ENCODE measurements at regions not wholly inside any gene's neighbourhood (a gene's known extent, or its start where the extent isn't known, plus 50 kb on each side); places are given as distances from the start of the nearest gene placed in this dataset.
"Not testable (repeated sequence)": the region's sequence is repeated elsewhere in the genome, so short reads cannot be mapped to it uniquely, and the experiment has no call there.

- H3K4me1 ChIP-seq, result no peaks in the 10 kb centered on the region
- no peaks in the 10 kb centered on the region for H3K27me3 ChIP-seq
- no peak overlapping the region for H3K4me3 ChIP-seq
- no peak for TF ChIP-seq POLR2A (IDR thresholded peaks at IDR 0.05)
- TF ChIP-seq, protein P1, sequence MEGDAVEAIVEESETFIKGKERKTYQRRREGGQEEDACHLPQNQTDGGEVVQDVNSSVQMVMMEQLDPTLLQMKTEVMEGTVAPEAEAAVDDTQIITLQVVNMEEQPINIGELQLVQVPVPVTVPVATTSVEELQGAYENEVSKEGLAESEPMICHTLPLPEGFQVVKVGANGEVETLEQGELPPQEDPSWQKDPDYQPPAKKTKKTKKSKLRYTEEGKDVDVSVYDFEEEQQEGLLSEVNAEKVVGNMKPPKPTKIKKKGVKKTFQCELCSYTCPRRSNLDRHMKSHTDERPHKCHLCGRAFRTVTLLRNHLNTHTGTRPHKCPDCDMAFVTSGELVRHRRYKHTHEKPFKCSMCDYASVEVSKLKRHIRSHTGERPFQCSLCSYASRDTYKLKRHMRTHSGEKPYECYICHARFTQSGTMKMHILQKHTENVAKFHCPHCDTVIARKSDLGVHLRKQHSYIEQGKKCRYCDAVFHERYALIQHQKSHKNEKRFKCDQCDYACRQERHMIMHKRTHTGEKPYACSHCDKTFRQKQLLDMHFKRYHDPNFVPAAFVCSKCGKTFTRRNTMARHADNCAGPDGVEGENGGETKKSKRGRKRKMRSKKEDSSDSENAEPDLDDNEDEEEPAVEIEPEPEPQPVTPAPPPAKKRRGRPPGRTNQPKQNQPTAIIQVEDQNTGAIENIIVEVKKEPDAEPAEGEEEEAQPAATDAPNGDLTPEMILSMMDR (IDR thresholded peaks at IDR 0.05), result no peak
- no peaks in the 10 kb centered on the region for H3K9me3 ChIP-seq
- H3K36me3 ChIP-seq (ENCODE audit: low read depth, missing control alignments), result no peaks in the 10 kb centered on the region
- intact Hi-C loops (cut with DNase I; ENCODE audit: low total_unique reads), result no loop called here
- H3K27ac ChIP-seq, result no peak overlapping the region
- DNase-seq, result no peak
Measured at GRCh38 chr19:23474172-23474571, 78.9 kb upstream of the ZNF91 start.

DNA sequence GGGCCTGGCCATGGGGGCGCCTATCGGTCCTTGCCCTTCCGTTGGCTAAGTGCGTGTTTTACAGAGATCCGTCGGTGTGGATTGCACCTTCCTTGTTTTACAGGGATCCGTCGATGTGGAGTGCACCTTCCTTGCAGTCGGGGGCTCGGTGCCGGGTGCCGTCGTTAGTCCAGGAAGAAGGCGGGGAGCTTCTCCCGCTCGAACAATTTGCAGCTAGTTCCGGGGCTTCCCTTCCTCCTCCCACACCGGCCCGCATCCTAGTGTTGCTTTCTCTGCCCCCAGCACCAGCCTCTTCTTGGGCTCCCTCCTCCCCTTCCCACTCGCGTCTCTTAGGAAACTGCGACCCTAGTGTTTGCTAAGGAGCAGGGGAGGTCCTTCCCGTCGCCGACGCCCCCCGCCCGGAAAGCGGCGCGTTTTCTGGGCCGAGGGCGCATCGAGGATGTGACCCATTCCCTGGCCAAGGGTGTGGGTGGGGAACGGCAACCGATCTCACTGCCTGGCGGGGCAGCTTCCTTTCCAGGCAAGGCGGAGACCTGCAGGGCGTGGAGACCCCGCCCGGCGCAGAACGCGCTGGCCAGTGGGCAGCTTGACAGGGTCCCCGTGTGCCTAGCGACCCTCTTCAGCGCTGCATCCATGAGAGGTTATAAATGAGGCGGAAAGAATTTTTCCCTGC is 75.7 kb upstream of the ZNF91 start:
- H3K4me1 ChIP-seq, result no peaks in the 10 kb centered on the region
- intact Hi-C loops (cut with DNase I; ENCODE audit: low total_unique reads), result no loop called here
- TF ChIP-seq POLR2A (IDR thresholded peaks at IDR 0.05), result no peak
- TF ChIP-seq, protein P1 (IDR thresholded peaks at IDR 0.05), result no peak
- H3K9me3 ChIP-seq, result no peaks in the 10 kb centered on the region
- H3K4me3 ChIP-seq, result peak overlapping the region in 1 of 2 donors; percentile 34
- no peaks in the 10 kb centered on the region for H3K36me3 ChIP-seq (ENCODE audit: low read depth, missing control alignments)
- 0 to 8% methylated on average over 26 to 48 of the region's 48 CpGs for WGBS, 2 donors
- DNase-seq, result no peak
- no peaks in the 10 kb centered on the region for H3K27me3 ChIP-seq
- H3K27ac ChIP-seq, result no peak overlapping the region

DNA sequence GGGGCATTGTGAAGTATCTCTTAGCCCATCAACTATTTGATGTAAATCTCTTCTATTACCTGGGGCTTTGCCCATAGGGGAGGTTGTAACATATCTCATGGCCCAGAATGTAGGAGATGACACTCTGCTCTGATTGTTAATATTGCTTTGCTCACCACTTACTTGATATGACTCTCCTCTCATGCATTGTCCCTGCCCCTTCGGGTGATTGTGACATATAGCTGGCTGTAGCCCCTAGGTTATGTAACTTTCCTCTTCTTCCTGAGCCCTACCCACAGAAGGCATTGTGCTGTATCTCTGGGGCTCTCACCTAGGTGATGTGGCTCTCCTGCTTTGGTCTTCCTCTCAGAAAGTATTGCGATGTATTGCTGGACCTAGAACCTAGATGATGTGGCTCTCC is 69.1 kb upstream of the ZNF91 start:
- H3K4me1 ChIP-seq; H3K27ac ChIP-seq; DNase-seq; H3K4me3 ChIP-seq; intact Hi-C loops (cut with DNase I; ENCODE audit: low total_unique reads); H3K9me3 ChIP-seq; H3K36me3 ChIP-seq (ENCODE audit: low read depth, missing control alignments); H3K27me3 ChIP-seq: not testable (repeated sequence)
- WGBS, 2 donors, result 84% methylated on average over 2 of the region's 2 CpGs

- Histone ChIP-seq H3K4me1 (no peaks in the 10 kb centered on the region), H3K9me3 (no peaks in the 10 kb centered on the region), H3K4me3 (no peak overlapping the region), H3K36me3 (ENCODE audit: low read depth, missing control alignments) (no peaks in the 10 kb centered on the region), H3K27me3 (no peaks in the 10 kb centered on the region), H3K27ac (no peak overlapping the region)
- no peak for TF ChIP-seq POLR2A (IDR thresholded peaks at IDR 0.05)
- TF ChIP-seq, protein P1 (IDR thresholded peaks at IDR 0.05), result no peak
- WGBS, 2 donors, result 65 to 85% methylated on average over 2 of the region's 2 CpGs
- DNase-seq, result no peak
- intact Hi-C loops (cut with DNase I; ENCODE audit: low total_unique reads), result no loop called here
Measured at GRCh38 chr19:23461120-23461519, 65.8 kb upstream of the ZNF91 start.

- H3K27me3 ChIP-seq, result no peaks in the 10 kb centered on the region
- H3K36me3 ChIP-seq (ENCODE audit: low read depth, missing control alignments), result no peaks in the 10 kb centered on the region
- 82 to 95% methylated on average over 2 to 3 of the region's 3 CpGs for WGBS, 2 donors
- no peak overlapping the region for H3K27ac ChIP-seq
- H3K9me3 ChIP-seq, result no peaks in the 10 kb centered on the region
- no peaks in the 10 kb centered on the region for H3K4me1 ChIP-seq
- intact Hi-C loops (cut with DNase I; ENCODE audit: low total_unique reads), result no loop called here
- DNase-seq, result no peak
- TF ChIP-seq POLR2A (IDR thresholded peaks at IDR 0.05), result no peak
- TF ChIP-seq, protein P1 (IDR thresholded peaks at IDR 0.05), result no peak
- H3K4me3 ChIP-seq, result no peak overlapping the region
Measured at GRCh38 chr19:23460656-23461055, 65.4 kb upstream of the ZNF91 start.

Small RNA genes lying in the stretch of these regions (small RNA-seq; reads per million reads assigned to genes)
- gene RPS27P29, result 0 reads per million in 2 donors
